HTR-8/SVneo (cell line): ENCODE measurements at regions not wholly inside any gene's neighbourhood (a gene's known extent, or its start where the extent isn't known, plus 50 kb on each side); places are given as distances from the start of the nearest gene placed in this dataset.
"Not testable (repeated sequence)": the region's sequence is repeated elsewhere in the genome, so short reads cannot be mapped to it uniquely, and the experiment has no call there.

Source experiments
- DNase-seq: peaks from one replicate; pipeline ENCODE4 v3.0.0; 2011; ENCODE audit warnings: low spot score, mixed read lengths; ENCODE audit not compliant: insufficient read length
- FAIRE-seq: peaks from 2 replicates; lab custom pipeline; 2011; peaks lifted over from hg19 to GRCh38; lab: Jason Lieb, UNC

GRCh38 chr6:55049866-55050265, 124.4 kb upstream of the HCRTR2 start:
- no peak for DNase-seq
- FAIRE-seq: no peak

DNA sequence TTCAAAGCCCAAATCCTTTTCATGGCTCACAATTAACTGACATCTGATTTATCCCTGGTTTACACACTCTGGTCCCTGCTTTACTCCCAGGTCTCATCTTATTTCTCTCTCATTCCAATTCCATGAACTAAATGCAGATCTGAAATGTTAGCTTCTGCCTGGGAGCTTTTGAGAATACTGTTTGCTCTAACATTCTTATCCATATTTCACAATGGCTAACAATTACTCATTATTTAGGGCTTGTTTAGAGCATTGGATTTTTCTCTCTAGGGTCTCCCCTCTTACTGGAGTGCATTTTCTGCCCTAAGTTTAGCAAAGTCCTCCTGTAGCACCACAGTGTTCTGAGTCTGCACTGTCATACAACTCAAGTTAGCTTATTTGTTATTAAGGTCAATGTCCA, 121.5 kb upstream of the HCRTR2 start:
- FAIRE-seq (no peak), DNase-seq (no peak)

DNA sequence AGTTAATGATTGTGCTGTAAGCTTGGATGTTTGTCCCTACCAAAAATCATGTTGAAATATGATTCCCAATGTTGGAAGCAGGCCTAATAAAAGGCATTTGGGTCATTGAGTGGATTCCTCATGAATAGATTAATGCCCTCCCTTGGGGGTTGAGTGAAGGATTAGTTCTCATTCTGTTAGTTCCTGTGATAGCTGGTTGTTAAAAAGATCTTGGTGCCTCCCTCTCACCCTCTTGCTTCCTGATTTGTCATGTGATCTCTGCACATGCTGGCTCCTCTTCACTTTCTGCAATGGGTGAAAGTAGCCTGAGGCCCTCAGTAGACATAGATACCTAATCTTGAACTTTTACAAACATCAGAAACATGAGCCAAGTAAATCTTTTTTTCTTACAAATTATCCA, 115.6 kb upstream of the HCRTR2 start:
- FAIRE-seq (no peak), DNase-seq (no peak)

GRCh38 chr6:55064711-55065420, 109.4 kb upstream of the HCRTR2 start:
- DNase-seq (no peak), FAIRE-seq (no peak)

DNA sequence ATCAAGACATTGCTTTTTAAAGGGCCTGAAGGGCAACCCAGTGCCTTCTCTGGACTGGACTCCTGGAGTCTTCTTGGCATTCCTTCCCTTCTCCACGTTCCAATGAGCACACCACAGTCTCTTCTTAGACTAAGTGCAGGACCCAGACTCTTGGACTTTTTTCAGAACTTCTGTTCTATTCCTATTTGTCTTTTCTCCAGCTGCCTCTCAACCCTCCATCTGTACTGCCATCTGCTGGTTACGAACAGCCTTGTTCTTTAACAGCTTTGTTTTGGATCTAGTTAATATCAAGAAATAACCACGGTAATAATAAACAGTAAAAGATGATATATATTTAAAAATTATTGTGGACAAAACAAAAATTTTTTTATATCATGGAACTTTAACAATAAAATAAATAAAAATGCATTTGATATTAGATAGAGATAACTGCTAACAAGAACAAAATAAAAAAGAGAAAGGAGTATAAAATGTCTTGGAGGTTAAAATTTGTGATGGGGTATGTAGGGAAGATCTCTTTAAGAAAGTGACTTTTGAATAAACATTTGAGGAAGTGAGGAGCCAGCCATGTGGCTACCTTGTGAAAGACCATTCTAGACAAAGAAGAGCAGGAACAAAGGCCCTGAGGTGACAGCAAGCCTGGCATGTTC, 105.1 kb upstream of the HCRTR2 start:
- no peak for FAIRE-seq
- DNase-seq: peak; percentile 30

GRCh38 chr6:55082021-55082420, 92.3 kb upstream of the HCRTR2 start:
- DNase-seq: no peak
- no peak for FAIRE-seq

DNA sequence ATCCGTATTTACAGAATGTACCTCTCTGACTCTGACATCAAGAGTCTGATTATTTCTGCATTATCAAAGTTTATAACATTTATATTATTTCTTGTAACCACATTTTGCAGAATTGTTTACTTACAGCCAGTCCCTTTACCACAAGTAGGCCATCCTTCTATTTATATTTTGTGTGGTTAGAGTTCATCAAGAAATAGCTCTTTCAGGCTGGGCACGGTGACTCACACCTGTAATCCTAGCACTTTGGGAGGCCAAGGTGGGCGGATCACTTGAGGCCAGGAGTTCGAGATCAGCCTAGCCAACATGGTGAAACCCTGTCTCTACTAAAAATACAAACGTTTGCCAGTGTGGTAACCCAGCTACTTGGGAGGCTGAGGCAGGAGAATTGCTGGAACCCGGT, 86.3 kb upstream of the HCRTR2 start:
- not testable (repeated sequence) for FAIRE-seq, DNase-seq

GRCh38 chr6:55088902-55089301, 85.4 kb upstream of the HCRTR2 start:
- DNase-seq (no peak), FAIRE-seq (no peak)

DNA sequence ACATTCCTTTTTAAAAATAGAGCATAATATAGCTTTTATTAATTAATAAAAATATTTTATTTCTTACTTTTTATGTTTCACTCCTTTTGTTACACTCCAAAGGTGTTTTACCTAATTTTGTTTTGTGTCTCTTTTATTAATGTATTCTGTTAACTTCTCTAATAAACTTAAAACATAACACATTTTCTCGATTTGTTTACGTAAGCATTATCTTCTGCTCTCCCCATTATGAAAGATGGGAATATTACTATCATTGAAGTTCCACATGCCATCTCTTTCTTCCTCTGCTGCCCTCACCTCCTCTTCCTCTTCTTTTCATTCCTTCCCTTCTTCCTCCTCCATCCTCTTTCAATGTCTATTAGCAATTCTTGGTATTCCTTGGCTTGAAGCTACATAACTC, 85.0 kb upstream of the HCRTR2 start:
- DNase-seq (no peak), FAIRE-seq (no peak)

DNA sequence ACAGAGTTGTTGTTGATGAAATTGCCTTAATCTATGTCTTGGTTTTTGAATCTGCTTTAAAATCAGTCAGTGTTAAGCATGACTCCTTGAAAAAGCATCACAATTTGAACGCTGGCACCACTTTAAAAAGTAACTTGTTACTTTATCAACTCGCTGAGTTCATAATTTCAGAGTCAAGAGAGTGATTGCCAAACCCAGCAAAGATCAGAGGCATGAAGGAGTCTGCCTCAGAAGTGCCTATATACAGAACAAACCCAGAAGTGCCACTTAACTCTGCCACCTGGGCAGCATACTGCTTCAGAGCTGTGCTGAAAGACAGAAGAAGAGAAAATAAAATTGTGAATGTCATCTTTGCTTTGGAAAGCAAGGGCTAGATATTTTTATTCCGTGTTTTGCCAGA, 73.6 kb upstream of the HCRTR2 start:
- DNase-seq: no peak
- no peak for FAIRE-seq

GRCh38 chr6:55101157-55101556, 73.2 kb upstream of the HCRTR2 start:
- FAIRE-seq (no peak), DNase-seq (no peak)

DNA sequence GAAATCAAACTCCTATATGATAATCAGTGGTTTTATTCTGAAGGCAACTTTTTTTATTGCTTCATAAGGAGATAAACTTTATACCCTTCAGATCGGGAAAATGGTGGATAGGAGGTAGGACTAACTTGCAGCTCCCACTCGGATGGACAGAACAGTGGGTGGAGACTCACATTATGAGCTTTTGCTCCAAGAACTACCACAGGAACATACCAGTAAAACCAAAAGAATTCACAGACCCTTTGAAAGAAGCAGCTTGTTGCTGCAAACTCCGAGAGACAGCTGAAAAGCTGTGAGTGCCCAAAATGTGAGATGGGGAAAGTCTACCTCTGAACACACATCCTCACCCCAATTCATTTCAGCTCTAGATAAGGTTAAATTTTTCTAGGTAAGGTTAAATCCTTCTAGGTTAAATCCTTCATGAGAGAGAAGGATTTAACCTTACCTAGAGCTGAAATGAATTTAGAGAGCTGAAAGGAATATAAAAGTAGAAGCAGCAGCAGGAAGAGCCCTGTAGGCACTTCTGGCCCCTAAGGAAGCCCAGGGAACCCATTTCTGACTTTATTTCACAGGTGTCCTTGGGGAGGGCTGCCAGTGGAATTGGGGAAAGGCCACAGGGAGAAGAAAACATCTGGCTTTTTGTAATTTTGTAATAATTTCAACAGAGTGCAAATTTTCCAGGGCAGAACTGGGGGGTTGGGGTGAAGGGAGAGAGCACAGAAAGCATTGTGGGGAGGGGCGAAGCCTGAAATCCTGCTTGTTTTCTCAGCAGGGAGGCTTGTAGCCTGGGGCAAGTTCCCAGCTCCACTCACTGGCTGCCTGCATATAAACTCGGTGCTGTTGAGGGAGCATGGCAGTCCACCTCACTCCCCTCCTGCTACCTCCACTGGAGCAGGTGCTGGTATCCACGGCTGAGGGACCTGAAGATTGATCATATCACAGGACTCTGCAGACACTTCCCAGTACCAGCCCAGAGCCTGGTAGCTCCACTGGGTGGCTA, 65.9 kb upstream of the HCRTR2 start:
- DNase-seq (no peak), FAIRE-seq (no peak)

DNA sequence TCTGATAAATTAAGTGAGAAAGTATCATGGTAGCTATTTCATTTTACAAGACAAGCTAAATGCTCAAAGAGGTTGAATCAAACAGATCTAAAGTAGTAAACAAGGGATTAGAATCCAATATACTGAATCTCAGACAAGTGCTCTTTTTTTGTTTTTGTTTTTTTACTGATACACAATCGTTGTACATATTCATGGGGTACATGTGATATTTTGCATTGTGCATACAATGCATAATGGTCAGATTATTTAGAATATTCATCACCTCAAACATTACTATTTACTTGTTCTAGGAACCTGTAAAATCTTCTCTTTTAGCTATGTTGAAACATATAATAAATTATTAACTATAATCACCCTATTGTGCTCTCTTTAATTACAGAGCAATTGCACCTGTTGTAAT, 57.0 kb upstream of the HCRTR2 start:
- FAIRE-seq (no peak), DNase-seq (no peak)

DNA sequence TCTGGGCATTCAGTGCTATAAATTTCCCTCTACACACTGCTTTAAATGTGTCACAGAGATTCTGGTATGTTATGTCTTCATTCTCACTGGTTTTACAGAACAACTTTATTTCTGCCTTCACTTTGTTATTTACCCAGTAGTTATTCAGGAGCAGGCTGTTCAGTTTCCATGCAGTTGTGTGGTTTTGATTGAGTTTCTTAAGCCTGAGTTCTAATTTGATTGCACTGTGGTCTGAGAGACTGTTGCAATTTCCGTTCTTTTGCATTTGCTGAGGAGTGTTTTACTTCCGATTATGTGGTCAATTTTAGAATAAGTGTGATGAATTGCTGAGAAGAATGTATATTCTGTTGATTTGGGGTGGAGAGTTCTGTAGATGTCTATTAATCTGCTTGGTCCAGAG, 50.1 kb upstream of the HCRTR2 start:
- FAIRE-seq, DNase-seq: not testable (repeated sequence)
